ENCODE measurements at regions not wholly inside any gene's neighbourhood (a gene's known extent, or its start where the extent isn't known, plus 50 kb on each side); places are given as distances from the start of the nearest gene placed in this dataset.

DNA sequence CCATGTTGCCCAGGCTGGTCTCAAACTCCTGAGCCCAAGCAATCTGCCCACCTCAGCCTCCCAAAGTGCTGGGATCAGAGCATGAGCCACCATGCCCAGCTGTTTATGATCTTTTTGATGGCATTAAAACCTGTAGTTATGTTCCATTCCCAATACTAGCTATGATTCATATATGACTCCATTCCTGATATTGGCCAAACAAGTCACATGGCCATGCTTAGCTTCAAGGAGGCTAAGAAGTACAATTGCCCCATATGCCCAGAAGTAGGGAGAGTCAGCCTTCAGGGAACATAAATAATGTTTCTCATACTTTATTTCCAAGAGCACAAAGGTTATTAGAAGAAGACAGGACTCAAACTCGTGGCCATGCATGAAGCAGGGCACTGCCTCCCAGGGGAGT is 132.4 kb upstream of the RAB6C start:
- TF ChIP-seq, protein P1, sequence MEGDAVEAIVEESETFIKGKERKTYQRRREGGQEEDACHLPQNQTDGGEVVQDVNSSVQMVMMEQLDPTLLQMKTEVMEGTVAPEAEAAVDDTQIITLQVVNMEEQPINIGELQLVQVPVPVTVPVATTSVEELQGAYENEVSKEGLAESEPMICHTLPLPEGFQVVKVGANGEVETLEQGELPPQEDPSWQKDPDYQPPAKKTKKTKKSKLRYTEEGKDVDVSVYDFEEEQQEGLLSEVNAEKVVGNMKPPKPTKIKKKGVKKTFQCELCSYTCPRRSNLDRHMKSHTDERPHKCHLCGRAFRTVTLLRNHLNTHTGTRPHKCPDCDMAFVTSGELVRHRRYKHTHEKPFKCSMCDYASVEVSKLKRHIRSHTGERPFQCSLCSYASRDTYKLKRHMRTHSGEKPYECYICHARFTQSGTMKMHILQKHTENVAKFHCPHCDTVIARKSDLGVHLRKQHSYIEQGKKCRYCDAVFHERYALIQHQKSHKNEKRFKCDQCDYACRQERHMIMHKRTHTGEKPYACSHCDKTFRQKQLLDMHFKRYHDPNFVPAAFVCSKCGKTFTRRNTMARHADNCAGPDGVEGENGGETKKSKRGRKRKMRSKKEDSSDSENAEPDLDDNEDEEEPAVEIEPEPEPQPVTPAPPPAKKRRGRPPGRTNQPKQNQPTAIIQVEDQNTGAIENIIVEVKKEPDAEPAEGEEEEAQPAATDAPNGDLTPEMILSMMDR (optimal IDR thresholded peaks at IDR 0.05 in 1 of 3, IDR thresholded peaks at IDR 0.05 in 1 of 3, conservative IDR thresholded peaks at IDR 0.05 in 1 of 3; ENCODE audit: extremely low read depth in 1 of 3, insufficient read depth in 2 of 3, low read length in 3 of 3): no peak
- TF ChIP-seq EZH2 (IDR thresholded peaks at IDR 0.05; ENCODE audit: low read length): no peak
